T-helper 2 cell (primary cell): ENCODE measurements at regions not wholly inside any gene's neighbourhood (a gene's known extent, or its start where the extent isn't known, plus 50 kb on each side); places are given as distances from the start of the nearest gene placed in this dataset.
A peak's percentile ranks its signal among the peaks of the same experiment; 100 is the strongest.

Experiments used
- DNase-seq, 5 experiments: peaks; one replicate each; pipeline versions ENCODE4 v3.0.0 to v3.0.0-alpha.2; 2012 to 2022

DNA sequence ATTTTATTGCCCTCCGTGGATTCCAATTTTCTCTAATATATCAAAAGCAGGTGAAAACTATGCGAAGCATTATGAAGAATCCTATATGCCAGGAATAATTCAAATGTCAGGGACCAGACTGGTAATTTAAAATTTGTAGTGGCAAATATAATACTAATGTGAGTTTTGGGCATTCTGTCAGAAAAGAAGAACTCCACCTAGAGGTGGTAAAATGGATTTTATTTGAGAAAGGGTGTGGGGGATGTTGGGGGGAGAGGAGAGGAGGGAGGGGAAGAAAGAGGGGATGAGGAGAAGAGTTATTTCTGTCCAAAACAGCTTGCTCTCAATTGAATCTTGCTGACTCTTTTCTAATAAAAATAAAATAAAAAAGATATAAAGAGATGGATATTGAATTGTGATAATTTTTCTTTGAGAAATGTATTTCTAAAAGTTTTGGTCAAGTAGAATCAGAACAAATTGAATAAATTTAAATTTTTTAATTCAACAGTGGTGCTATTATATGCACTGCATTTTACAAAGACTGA is 929.3 kb upstream of the SLITRK5 start:
- DNase-seq = no peak

- DNase-seq = peak in 1 of 5 experiments; percentile 74
These were observed 913.8 kb upstream of the SLITRK5 start for GRCh38 chr13:86757236-86757978.

GRCh38 chr13:86758116-86758515 is 913.1 kb upstream of the SLITRK5 start:
- no peak for DNase-seq

- DNase-seq = peak in 1 of 5 experiments; percentile 48
These were observed 910.6 kb upstream of the SLITRK5 start for GRCh38 chr13:86760620-86761019.

GRCh38 chr13:86765462-86765861 is 905.7 kb upstream of the SLITRK5 start:
- peak in 1 of 5 experiments; percentile 36 for DNase-seq

- DNase-seq = no peak
These were observed 882.6 kb upstream of the SLITRK5 start for GRCh38 chr13:86788616-86789015.

GRCh38 chr13:86792153-86792651 is 879.0 kb upstream of the SLITRK5 start:
- no peak for DNase-seq

GRCh38 chr13:86795858-86796257 is 875.3 kb upstream of the SLITRK5 start:
- no peak for DNase-seq

DNA sequence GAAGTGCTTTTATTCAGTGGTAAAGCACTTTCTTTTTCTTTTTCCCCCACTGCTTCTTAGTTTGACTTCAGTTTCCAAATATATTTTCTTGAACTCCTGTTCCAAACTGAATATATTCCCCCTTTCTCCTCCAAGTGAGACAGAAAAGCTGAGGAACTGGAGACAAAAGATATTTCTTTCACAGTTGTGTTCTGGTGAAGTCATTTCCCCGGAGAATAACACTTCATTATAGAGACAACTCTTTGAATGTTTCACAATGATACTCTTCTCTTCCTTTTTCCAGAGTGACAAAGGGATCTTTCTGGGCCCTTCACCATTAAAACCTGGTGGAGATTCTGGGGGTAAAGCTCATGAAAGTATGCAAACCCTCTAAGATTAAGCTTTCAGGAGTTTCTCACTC is 860.8 kb upstream of the SLITRK5 start:
- no peak for DNase-seq

GRCh38 chr13:86813198-86813597 is 858.0 kb upstream of the SLITRK5 start:
- DNase-seq = no peak

GRCh38 chr13:86825410-86825809 is 845.8 kb upstream of the SLITRK5 start:
- DNase-seq = no peak

GRCh38 chr13:86826232-86826631 is 844.9 kb upstream of the SLITRK5 start:
- no peak for DNase-seq

- no peak for DNase-seq
These were observed 841.1 kb upstream of the SLITRK5 start for GRCh38 chr13:86830046-86830445.

DNA sequence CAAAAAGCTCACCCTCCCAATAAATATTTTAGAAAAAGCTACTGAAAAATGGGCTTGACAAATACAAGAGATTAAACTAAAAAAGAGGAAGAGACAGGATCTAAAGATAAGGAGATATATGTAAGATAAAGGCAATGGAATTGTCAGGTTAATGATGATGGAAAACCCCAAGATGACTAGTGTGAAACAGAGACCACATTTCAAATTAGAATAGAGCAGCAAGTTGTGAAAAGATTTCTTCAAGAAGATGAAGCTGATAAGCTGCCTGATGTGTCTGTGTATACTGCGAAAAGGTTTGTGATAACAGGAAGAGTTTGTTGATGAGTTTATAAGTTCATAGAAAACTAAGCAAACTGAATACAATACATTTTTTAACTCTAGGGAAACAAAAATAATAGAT is 840.1 kb upstream of the SLITRK5 start:
- peak in 1 of 5 experiments; percentile 7 for DNase-seq

- DNase-seq = no peak
These were observed 832.6 kb upstream of the SLITRK5 start for GRCh38 chr13:86838411-86839120.

- no peak for DNase-seq
These were observed 832.0 kb upstream of the SLITRK5 start for GRCh38 chr13:86839221-86839620.

GRCh38 chr13:86840250-86841191 is 830.6 kb upstream of the SLITRK5 start:
- no peak for DNase-seq

- DNase-seq = no peak
These were observed 829.9 kb upstream of the SLITRK5 start for GRCh38 chr13:86841264-86841663.

- no peak for DNase-seq
These were observed 824.7 kb upstream of the SLITRK5 start for GRCh38 chr13:86846501-86846900.

DNA sequence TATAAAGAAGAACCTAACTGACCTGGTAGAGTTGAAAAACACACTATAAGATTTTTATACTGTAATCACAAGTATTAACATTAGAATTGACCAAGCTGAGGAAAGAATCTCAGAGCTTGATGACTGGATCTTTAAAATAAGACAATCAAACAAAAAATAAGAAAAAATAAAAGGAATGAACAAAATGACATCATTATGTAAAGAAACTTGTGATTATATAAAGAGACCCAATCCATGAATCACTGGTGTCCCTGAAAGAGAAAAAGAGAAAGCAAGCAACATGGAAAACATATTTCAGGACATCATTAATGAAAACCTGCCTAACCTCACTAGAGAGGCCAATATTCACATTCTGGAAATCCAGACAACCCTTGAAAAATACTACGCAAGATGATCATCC is 822.5 kb upstream of the SLITRK5 start:
- no peak for DNase-seq

DNA sequence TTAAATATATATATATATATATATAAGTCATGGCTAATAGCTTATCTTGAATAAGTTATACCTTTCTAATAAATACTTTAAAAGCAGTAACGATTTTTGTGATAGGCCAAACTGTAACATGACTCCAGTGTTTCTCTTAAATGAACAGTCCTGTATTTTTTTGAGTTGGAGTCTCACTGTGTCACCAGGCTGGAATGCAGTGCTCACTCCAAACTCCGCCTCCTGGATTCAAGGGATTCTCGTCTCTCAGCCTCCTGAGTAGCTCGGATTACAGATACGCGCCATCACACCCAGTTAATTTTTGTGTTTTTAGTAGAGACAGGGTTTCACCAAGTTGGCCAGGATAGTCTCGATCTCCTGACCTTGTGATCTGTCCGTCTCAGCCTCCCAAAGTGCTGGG is 814.2 kb upstream of the SLITRK5 start:
- no peak for DNase-seq

GRCh38 chr13:86858216-86858615 is 813.0 kb upstream of the SLITRK5 start:
- DNase-seq = no peak

- no peak for DNase-seq
These were observed 809.0 kb upstream of the SLITRK5 start for GRCh38 chr13:86862137-86862536.
